ENCODE measurements at regions not wholly inside any gene's neighbourhood (a gene's known extent, or its start where the extent isn't known, plus 50 kb on each side); places are given as distances from the start of the nearest gene placed in this dataset.

- DNase-seq, result peak; percentile 18
Measured at GRCh38 chr4:120977435-120977997, 55.0 kb upstream of the PRDM5 start.

DNA sequence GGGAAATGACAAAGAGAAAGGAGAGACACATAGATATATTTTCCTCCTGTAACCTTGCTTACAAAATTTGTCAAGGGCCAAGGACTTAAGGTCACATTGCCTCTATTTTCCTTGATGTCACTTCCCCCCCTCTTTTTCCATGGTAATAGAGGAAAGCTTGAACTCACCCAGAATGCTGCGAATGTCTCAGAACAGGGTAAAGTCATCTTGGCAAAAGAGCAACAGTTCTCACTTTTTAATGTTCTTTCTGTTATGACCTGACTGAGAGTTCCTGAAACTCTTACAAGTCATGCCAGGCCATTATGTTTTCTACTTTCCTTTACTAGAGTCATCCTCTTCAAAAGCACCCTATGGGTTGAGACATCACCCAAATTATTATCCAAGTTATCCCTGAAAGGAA lies 50.7 kb upstream of the PRDM5 start:
- no peak for DNase-seq
